Bronchial epithelial cell (primary cell): ENCODE measurements at regions not wholly inside any gene's neighbourhood (a gene's known extent, or its start where the extent isn't known, plus 50 kb on each side); places are given as distances from the start of the nearest gene placed in this dataset.

Experiments
- DNase-seq: peaks from one replicate; pipeline ENCODE4 v3.0.0-alpha.2; 2010; ENCODE audit warnings: low read depth
- FAIRE-seq: peaks from 2 replicates; lab custom pipeline; 2011; peaks lifted over from hg19 to GRCh38; lab: Jason Lieb, UNC
- H3K27me3 ChIP-seq: 2 replicates; pipeline ENCODE4 v1.5.1; 2011; ENCODE audit warnings: low read length; ENCODE audit not compliant: control insufficient read depth, insufficient read depth
- H3K36me3 ChIP-seq: 2 replicates; pipeline ENCODE4 v1.5.1; 2011; ENCODE audit warnings: low read length; ENCODE audit not compliant: control insufficient read depth, insufficient read depth
- H3K4me3 ChIP-seq: 2 replicates; pipeline ENCODE4 v1.5.1; 2011; ENCODE audit warnings: mild to moderate bottlenecking, low read depth, low read length, control low read depth
- CTCF ChIP-seq: IDR thresholded peaks from 2 replicates; pipeline ENCODE4 v1.5.1; 2011; ENCODE audit warnings: mild to moderate bottlenecking, moderate library complexity, low read length, control low read depth, inconsistent platforms; ENCODE audit not compliant: insufficient read depth, severe bottlenecking

- no peak for FAIRE-seq
- TF ChIP-seq CTCF, result no peak
- DNase-seq, result no peak
- H3K4me3 ChIP-seq, result no peak overlapping the region
- no peaks in the 10 kb centered on the region for H3K36me3 ChIP-seq
- H3K27me3 ChIP-seq, result no peaks in the 10 kb centered on the region
Measured at GRCh38 chr15:79608066-79608864, 176.1 kb downstream of the MINAR1 start.

GRCh38 chr15:79609506-79609905 lies 177.4 kb downstream of the MINAR1 start:
- no peak for TF ChIP-seq CTCF
- H3K36me3 ChIP-seq, result no peaks in the 10 kb centered on the region
- H3K4me3 ChIP-seq, result no peak overlapping the region
- DNase-seq, result no peak
- no peaks in the 10 kb centered on the region for H3K27me3 ChIP-seq
- no peak for FAIRE-seq

- no peaks in the 10 kb centered on the region for H3K36me3 ChIP-seq
- no peak for FAIRE-seq
- no peaks in the 10 kb centered on the region for H3K27me3 ChIP-seq
- TF ChIP-seq CTCF, result no peak
- no peak for DNase-seq
- H3K4me3 ChIP-seq, result no peak overlapping the region
Measured at GRCh38 chr15:79610021-79610420, 177.9 kb downstream of the MINAR1 start.

- FAIRE-seq (no peak), DNase-seq (no peak)
- H3K27me3 ChIP-seq, result no peaks in the 10 kb centered on the region
- H3K36me3 ChIP-seq, result no peaks in the 10 kb centered on the region
- H3K4me3 ChIP-seq, result no peak overlapping the region
- no peak for TF ChIP-seq CTCF
Measured at GRCh38 chr15:79615754-79616153, 183.6 kb downstream of the MINAR1 start.

GRCh38 chr15:79617071-79617470 lies 184.9 kb downstream of the MINAR1 start:
- no peak for DNase-seq
- Histone ChIP-seq H3K4me3 (no peak overlapping the region), H3K27me3 (no peaks in the 10 kb centered on the region), H3K36me3 (no peaks in the 10 kb centered on the region)
- no peak for TF ChIP-seq CTCF
- no peak for FAIRE-seq
